Uterus (tissue), 3 donors: ENCODE measurements at regions not wholly inside any gene's neighbourhood (a gene's known extent, or its start where the extent isn't known, plus 50 kb on each side); places are given as distances from the start of the nearest gene placed in this dataset.

Experiments used
- DNase-seq, 2 donors: peaks; one replicate each; pipeline ENCODE4 v3.0.0-alpha.2; 2019 to 2020
- H3K27ac ChIP-seq, 2 donors: fragments of 200-600 bp; sonication (generic); 1 replicate in 1 of 2; 2 replicates in 1 of 2; pipeline ENCODE4 v1.5.1; 2016 to 2018
- H3K27me3 ChIP-seq, 2 donors: fragments of 200-600 bp; sonication (generic); one replicate each; pipeline ENCODE4 v1.5.1; 2018 to 2019; ENCODE audit warnings: control low read depth in 1 of 2
- H3K36me3 ChIP-seq, 2 donors: fragments of 200-600 bp; sonication (generic); one replicate each; pipeline ENCODE4 v1.5.1; 2019; ENCODE audit warnings: control low read depth in 1 of 2
- H3K4me1 ChIP-seq, 2 donors: fragments of 200-600 bp; sonication (generic); one replicate each; pipeline ENCODE4 v1.5.1; 2018 to 2019; ENCODE audit warnings: control low read depth in 1 of 2
- H3K4me3 ChIP-seq, 2 donors: fragments of 200-600 bp; sonication (generic); 1 replicate in 1 of 2; 2 replicates in 1 of 2; pipeline ENCODE4 v1.5.1; 2018 to 2019; ENCODE audit warnings: mild to moderate bottlenecking in 1 of 2
- H3K9me3 ChIP-seq, 2 donors: fragments of 200-600 bp; sonication (generic); one replicate each; pipeline ENCODE4 v1.5.1; 2019; ENCODE audit warnings: control low read depth in 1 of 2
- CTCF ChIP-seq, 4 experiments: fragments of 200-600 bp in 2 of 4; fragments of 450-650 bp in 2 of 4; sonication (generic) in 2 of 4; IDR thresholded peaks; one replicate each; pipeline ENCODE4 v1.5.1; 2016 to 2019; ENCODE audit warnings: antibody characterized with exemption in 4 of 4, mild to moderate bottlenecking in 2 of 4, moderate library complexity in 1 of 4
- POLR2A ChIP-seq, 2 donors: fragments of 450-650 bp; IDR thresholded peaks; one replicate each; pipeline ENCODE4 v1.6.1; 2016; ENCODE audit warnings: antibody characterized with exemption in 2 of 2, mild to moderate bottlenecking in 1 of 2, moderate library complexity in 1 of 2
- intact Hi-C: fragments of 100-400 bp; cut with DNase I; formaldehyde crosslinking; loops from one replicate; pipeline ENCODE4 v1.15.1; 2023; ENCODE audit warnings: low total_unique reads
- donor health status: DM: yes; HTN: yes; CAD: no.

GRCh38 chr7:156217803-156218202, 405.5 kb upstream of the SHH start:
- no peak overlapping the region for H3K4me3 ChIP-seq
- no peaks in the 10 kb centered on the region for H3K9me3 ChIP-seq
- no peaks in the 10 kb centered on the region for H3K27me3 ChIP-seq
- no peak overlapping the region for H3K27ac ChIP-seq
- DNase-seq: no peak
- H3K36me3 ChIP-seq: no peaks in the 10 kb centered on the region
- intact Hi-C loops: no loop called here
- TF ChIP-seq CTCF (IDR thresholded peaks at IDR 0.05) (no peak), POLR2A (IDR thresholded peaks at IDR 0.05) (no peak)
- no peaks in the 10 kb centered on the region for H3K4me1 ChIP-seq

GRCh38 chr7:156209087-156209486, 396.8 kb upstream of the SHH start:
- no peak overlapping the region for H3K27ac ChIP-seq
- intact Hi-C loops: no loop called here
- H3K27me3 ChIP-seq: no peaks in the 10 kb centered on the region
- DNase-seq: no peak
- no peaks in the 10 kb centered on the region for H3K4me1 ChIP-seq
- TF ChIP-seq CTCF (IDR thresholded peaks at IDR 0.05) (no peak), POLR2A (IDR thresholded peaks at IDR 0.05) (no peak)
- H3K4me3 ChIP-seq: no peak overlapping the region
- H3K36me3 ChIP-seq: no peaks in the 10 kb centered on the region
- no peaks in the 10 kb centered on the region for H3K9me3 ChIP-seq

GRCh38 chr7:156207306-156207705, 395.0 kb upstream of the SHH start:
- Histone ChIP-seq H3K36me3 (no peaks in the 10 kb centered on the region), H3K27ac (no peak overlapping the region), H3K27me3 (no peaks in the 10 kb centered on the region), H3K4me1 (no peaks in the 10 kb centered on the region), H3K9me3 (no peaks in the 10 kb centered on the region), H3K4me3 (no peak overlapping the region)
- intact Hi-C loops: no loop called here
- TF ChIP-seq POLR2A (IDR thresholded peaks at IDR 0.05) (no peak), CTCF (IDR thresholded peaks at IDR 0.05) (no peak)
- no peak for DNase-seq

- no peaks in the 10 kb centered on the region for H3K27me3 ChIP-seq
- no peak overlapping the region for H3K27ac ChIP-seq
- H3K9me3 ChIP-seq: no peaks in the 10 kb centered on the region
- DNase-seq: no peak
- H3K4me3 ChIP-seq: no peak overlapping the region
- intact Hi-C loops: no loop called here
- no peaks in the 10 kb centered on the region for H3K4me1 ChIP-seq
- no peaks in the 10 kb centered on the region for H3K36me3 ChIP-seq
- TF ChIP-seq POLR2A (IDR thresholded peaks at IDR 0.05): no peak
- TF ChIP-seq CTCF (IDR thresholded peaks at IDR 0.05): no peak
These were observed 393.9 kb upstream of the SHH start for GRCh38 chr7:156206174-156206573.

GRCh38 chr7:156204820-156205219, 392.6 kb upstream of the SHH start:
- no peaks in the 10 kb centered on the region for H3K9me3 ChIP-seq
- no peak overlapping the region for H3K4me3 ChIP-seq
- no peaks in the 10 kb centered on the region for H3K36me3 ChIP-seq
- intact Hi-C loops: no loop called here
- no peaks in the 10 kb centered on the region for H3K4me1 ChIP-seq
- no peak for DNase-seq
- no peak for TF ChIP-seq CTCF (IDR thresholded peaks at IDR 0.05)
- no peak for TF ChIP-seq POLR2A (IDR thresholded peaks at IDR 0.05)
- H3K27me3 ChIP-seq: no peaks in the 10 kb centered on the region
- H3K27ac ChIP-seq: no peak overlapping the region
